NCI-H69 (cell line): ENCODE measurements at regions not wholly inside any gene's neighbourhood (a gene's known extent, or its start where the extent isn't known, plus 50 kb on each side); places are given as distances from the start of the nearest gene placed in this dataset.
"Not testable (repeated sequence)": the region's sequence is repeated elsewhere in the genome, so short reads cannot be mapped to it uniquely, and the experiment has no call there.

Source experiments
- DNase-seq: peaks from one replicate; lab custom pipeline; 2025; lab: John Stamatoyannopoulos, UW

DNA sequence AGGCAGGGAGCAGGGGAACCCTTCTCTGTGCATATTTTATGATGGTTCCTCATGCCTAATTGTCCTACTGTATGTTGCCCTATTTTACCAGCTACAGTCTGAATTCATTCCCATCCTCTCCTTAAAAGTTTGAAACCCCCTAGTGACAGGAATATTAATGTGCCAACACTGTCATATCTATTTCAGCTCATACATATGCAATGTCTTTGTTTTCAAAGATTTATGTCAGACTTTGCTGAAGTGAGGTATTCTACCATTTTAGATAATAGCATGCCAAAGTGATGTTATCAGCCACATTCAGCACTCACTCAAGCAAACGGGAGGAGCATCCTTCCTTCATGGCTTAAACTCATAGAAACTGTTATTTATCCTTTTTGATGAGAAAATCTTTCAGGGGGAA, 696.5 kb downstream of the NR2F1-AS1 start:
- no peak for DNase-seq

DNA sequence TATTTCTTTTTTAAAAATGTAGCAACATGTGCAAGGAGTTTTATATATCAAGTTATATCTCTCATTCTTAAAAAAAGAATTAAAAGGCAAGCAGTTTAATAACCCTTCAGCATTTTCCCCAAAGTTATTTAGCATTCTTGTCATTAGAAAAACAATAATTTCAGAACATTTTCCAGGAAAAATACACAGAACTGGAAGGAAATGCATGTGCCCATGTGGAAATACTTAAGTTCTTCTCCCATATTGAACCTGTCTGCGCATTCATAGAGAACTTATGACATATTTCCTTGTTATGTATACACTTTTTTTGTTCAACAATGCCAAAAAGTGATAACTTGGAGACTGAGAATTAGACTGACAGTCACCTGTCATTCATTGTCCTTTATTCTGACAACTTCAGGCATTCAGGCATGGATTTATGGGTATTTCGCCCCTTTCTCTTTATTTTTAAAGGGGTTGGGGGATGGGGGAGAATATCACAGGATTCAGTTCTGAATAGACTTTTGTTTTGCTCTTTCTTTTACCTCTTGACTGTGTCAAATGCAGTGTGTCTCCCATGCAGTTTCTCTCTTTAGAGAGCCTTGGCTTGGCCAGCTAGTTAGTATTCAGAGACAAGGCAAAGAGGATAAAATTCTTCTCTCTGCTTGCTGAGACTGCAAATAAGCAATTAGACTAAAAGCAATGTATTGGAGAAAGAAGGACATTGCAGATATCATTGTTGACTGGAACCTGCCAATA, 701.0 kb downstream of the NR2F1-AS1 start:
- no peak for DNase-seq

GRCh38 chr5:92874790-92875189, 706.2 kb downstream of the NR2F1-AS1 start:
- no peak for DNase-seq

DNA sequence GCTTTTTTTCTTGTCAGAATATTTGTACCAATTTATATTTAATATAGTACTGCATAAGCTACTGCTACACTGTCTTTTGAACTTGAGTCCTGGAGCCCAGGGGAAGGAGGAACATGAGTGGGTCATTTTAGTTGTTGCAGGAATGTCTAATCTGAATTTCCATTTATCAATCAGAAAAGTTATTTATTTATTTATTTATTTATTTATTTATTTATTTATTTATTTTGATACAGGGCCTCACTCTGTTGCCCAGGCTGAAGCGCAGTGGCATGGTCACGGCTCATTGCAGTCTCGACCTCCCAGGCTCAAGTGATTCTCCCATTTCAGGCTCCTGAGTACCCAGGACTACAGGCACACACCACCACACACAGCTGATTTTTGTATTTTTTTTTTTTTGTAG, 712.6 kb downstream of the NR2F1-AS1 start:
- DNase-seq = no peak

DNA sequence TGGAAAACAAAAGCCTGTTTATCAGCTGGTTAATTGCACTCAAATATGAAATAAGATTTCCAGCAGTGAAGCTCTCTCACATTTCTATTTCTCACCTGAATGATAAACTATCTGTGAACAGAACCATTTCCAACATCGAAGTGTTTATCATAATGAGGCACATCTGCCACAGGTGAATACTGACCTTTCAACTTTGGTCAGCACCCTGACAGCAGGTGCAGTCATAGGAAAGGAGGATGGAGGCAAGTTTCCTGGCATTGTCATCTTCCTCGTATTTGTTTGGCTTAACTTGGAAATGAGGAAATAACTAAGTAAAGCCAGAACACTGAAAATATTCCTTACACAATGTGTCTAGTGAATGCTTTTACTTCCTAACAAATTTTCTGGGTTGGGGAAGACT, 716.4 kb downstream of the NR2F1-AS1 start:
- peak; percentile 54 for DNase-seq

DNA sequence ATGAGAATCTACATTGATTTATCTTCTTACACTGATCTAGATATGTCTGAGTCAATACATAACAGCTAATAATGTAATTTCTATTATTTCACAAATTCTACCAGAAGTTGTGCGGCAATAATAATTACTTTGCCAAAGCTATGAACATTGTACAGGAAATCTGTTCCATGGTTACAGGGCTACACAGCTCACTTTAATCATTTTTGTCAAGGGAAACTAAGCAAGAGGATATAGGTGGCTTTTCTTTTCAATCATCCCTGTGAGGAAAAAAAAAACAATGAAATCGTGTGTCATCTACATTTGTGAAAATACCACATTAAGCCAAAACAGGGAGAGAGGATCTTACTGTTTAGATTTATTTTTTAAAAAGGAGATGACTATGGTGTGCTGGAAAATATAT, 717.4 kb downstream of the NR2F1-AS1 start:
- no peak for DNase-seq

DNA sequence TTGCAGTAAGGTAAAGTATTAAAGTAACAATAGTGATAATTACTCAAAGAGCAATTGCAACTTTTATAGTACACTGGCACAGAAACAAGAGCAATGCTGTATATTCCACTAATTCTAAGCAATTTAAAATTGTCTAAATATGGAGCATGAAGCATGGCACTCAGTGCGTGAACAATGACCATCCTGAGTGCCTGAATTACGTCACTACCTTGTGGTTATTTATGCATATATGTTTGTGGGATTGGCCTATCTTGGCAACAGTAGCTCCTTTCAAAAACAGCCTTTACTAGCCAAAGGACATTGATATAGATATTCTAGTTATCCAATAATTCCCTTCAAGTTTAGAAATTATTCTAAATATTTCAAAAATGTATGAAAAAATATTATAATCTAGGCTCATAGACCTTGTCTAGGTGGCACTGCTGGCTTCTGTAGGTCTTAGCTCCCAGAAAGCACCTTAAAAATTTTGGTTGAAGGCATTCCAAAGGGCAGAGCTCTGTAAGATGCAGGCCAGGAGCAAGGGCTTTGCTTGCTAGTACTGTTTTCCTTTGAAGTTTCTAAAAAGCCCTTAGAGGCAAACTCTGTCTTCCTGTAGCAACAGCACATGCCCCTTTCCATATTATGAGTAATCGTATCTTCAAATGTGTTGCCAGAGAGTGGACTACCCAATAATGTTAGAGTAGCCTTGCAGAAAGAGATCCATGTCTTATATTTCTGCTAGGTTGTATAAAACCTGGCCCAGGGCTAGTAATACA, 719.3 kb downstream of the NR2F1-AS1 start:
- no peak for DNase-seq

DNA sequence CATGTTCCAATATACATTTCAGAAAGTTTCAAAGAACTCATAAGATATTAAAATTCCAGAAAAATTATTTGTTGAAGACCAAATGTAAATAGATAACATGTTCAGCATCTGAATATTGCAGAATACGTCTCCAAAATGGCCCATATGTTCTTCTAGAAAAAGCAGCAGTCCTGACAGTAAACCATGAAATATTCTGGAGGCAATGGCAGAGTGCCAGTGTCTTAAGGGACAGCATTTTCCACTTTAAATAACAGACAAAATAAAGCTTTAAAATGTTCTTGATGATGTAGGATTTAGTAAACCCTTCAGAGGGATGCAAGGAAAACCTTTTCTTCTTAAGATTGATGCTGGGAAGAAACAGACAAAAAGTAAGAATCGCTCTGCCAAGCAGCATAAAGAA, 721.0 kb downstream of the NR2F1-AS1 start:
- DNase-seq = no peak

DNA sequence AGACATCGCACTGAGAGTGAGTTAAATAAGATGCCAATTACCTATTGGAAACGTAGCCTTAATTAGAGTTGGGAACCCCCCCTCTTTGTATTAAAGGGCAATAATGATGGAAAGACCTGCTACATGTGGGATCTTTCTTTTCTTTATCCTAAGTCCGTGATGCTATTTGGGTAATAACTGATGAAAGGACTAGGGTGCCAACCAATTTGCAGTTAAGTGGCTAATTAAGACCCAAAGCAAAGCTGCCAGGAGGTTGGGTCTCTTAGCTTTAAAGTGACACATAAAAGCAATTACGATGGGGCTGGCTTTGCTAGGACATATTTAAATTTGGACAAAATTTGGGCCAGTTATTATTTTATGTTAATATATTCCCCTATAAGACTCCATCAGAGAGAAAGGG, 728.8 kb downstream of the NR2F1-AS1 start:
- peak; percentile 81 for DNase-seq

DNA sequence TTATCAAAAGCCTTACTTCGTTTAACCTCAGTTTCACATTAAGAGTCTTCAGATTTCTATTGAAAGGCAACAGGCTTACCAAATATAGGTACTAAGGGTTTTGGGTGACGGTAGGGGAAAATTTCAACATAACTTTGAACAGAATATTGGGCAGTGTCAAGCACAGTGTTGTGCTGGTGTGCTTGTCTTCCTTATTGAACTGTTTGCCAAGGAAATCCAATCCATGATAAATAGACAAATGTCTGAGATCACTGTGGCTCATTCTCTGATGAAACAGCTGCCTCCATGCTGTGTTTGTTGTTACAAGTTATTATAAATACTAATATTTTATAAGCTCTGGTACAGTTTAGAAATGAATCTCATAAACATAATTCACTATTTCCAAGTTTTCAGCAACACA, 730.1 kb downstream of the NR2F1-AS1 start:
- peak; percentile 49 for DNase-seq

DNA sequence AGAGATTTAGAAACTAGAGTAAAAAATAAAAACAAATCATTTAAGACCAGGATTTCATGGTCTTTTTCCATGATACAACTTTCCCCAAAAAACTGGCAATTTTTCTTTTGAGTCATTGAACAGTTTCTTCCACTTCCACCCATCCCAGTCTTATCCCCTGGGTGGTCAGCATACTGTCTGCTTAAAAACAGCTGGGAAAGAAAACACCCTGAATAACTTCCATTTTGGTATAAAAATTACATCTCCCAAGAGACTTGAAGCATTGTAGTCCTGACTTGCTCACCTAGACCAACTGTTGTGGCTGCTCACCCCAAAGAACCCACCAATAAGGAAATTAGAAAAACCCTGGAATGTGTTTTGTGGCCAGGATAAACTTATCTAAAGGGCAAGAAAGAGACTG, 731.3 kb downstream of the NR2F1-AS1 start:
- DNase-seq = no peak

DNA sequence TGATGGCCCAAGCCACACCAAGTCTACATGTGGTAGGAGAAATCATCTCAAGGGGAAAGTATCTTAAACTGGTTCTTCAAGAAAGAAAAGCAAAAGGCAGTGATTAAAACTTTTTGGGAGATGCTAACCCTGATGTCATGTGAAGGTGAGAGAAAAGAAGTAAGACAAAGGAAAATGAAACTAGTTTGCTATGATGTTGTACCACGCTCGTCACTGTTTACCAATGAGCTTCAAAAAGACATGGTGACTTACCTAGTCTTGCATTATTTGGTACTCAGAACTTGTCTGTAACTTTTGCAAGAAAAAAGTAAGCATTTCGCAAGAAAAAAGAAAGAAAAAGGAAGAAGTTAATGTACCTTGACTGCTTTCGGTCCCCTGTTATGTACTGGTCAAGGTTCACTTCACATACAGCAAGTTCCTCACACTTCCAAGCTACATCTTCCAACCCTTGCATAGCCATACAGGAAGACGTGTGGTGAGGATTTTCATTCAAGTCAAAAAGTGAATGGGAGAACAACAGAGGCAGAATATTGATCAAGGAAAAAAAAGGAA, 739.3 kb downstream of the NR2F1-AS1 start:
- no peak for DNase-seq

- peak; percentile 82 for DNase-seq
These were observed 742.8 kb downstream of the NR2F1-AS1 start for GRCh38 chr5:92838253-92838652.

DNA sequence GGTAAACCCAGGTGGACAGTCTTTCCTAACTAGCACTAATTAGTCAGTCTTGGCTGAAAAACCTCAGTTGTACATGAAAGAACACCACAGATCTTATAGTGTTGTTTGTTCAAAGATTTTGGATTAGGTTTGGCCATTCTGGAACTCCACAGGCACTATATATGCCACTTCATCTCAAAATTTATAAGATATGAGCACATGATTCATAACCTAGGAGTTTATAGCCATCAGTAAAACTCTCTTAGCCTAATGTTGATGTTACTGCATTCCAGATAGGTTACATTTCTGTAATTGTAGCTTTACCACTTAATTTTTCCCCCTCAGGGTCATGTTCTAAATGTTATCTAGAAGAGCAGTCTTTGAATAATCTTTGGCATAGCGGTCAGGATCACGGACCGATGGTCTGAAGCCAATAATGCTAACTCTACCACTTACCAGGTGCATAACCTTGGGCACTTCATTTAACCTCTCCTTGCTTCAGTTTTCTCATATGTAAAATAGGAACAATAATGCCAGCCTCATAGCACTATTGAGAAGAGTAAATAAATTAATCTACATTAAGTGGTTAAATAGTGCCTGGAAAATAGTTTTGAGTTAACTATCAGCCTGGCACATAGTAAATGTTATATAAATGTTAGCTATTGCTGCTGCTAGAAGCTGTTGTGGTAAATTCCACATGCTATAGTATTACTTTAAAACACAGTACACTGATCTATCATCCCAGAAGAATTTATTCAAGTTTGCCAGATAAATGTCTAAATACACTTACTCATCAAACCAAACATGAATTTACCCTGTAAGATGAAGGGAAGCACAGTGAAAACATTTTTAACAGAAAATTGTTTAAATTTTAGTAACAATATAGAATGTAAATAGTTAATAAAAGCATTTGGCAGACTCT, 743.9 kb downstream of the NR2F1-AS1 start:
- DNase-seq = no peak

- no peak for DNase-seq
These were observed 745.3 kb downstream of the NR2F1-AS1 start for GRCh38 chr5:92835712-92836111.

DNA sequence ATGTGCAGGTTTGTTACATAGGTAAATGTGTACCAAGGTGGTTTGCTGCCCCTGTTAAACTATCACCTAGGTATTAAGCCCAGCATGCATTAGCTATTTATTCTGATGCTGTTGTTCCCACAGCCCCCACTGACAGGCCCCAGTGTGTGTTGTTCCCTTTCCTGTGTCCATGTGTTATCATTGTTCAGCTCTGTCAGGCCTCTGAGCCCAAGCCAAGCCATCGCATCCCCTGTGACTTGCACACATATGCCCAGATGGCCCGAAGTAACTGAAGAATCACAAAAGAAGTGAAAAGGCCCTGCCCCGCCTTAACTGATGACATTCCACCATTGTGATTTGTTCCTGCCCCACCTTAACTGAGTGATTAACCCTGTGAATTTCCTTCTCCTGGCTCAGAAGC, 757.5 kb downstream of the NR2F1-AS1 start:
- not testable (repeated sequence) for DNase-seq

GRCh38 chr5:92822183-92822582, 758.8 kb downstream of the NR2F1-AS1 start:
- no peak for DNase-seq

DNA sequence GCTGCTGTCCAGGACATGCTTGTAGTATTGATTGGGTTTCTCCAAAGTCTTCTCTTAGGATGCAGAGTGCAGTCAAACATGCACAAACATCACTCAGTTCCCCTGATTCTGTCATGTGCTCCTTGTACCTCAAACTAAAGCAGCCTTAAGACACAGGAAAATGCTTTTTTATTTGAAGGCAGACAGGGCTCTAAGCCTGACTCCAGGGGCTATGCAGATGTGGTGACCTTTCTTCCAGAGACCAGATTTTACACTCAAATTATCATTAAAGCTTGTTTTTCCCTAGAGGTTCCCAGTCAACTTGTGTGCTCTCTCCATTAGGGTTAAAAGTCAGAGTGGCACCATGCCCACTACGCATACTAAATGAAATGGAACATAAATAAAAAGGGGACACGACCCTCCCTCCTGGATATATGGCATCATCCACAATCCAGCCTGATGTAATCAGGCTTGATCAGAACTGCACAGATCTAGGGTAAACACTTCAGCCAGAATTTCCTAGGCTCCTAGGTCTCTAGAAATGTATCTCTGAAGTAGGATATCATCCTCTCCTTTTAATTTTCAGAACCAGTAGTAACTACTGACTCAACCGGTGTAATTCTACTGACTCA, 771.1 kb downstream of the NR2F1-AS1 start:
- peak; percentile 83 for DNase-seq

- no peak for DNase-seq
These were observed 772.5 kb downstream of the NR2F1-AS1 start for GRCh38 chr5:92808474-92808873.

GRCh38 chr5:92807085-92807484, 773.9 kb downstream of the NR2F1-AS1 start:
- no peak for DNase-seq

GRCh38 chr5:92805446-92805845, 775.6 kb downstream of the NR2F1-AS1 start:
- no peak for DNase-seq

- DNase-seq = peak; percentile 82
These were observed 779.1 kb downstream of the NR2F1-AS1 start for GRCh38 chr5:92801911-92802310.
